HG02610 (cell line): ENCODE measurements at regions not wholly inside any gene's neighbourhood (a gene's known extent, or its start where the extent isn't known, plus 50 kb on each side); places are given as distances from the start of the nearest gene placed in this dataset.
A peak's percentile ranks its signal among the peaks of the same experiment; 100 is the strongest.
"Not testable (repeated sequence)": the region's sequence is repeated elsewhere in the genome, so short reads cannot be mapped to it uniquely, and the experiment has no call there.

ENCODE experiments used
- ATAC-seq: cut with Tn5 transposase; IDR thresholded peaks from one replicate; pipeline ENCODE4 v1.9.1; 2021; ENCODE audit warnings: mild to moderate bottlenecking, moderate library complexity; ENCODE audit not compliant: unreplicated experiment

- ATAC-seq: no peak
Measured at GRCh38 chr5:91495699-91496098, 112.6 kb upstream of the ARRDC3 start.

GRCh38 chr5:91494447-91494996, 111.4 kb upstream of the ARRDC3 start:
- ATAC-seq: no peak

- no peak for ATAC-seq
Measured at GRCh38 chr5:91493086-91493485, 110.0 kb upstream of the ARRDC3 start.

GRCh38 chr5:91491229-91491628, 108.1 kb upstream of the ARRDC3 start:
- ATAC-seq: no peak

GRCh38 chr5:91490316-91490715, 107.2 kb upstream of the ARRDC3 start:
- ATAC-seq: no peak

- no peak for ATAC-seq
Measured at GRCh38 chr5:91487420-91487819, 104.3 kb upstream of the ARRDC3 start.

- no peak for ATAC-seq
Measured at GRCh38 chr5:91486638-91487037, 103.5 kb upstream of the ARRDC3 start.

GRCh38 chr5:91484662-91485061, 101.5 kb upstream of the ARRDC3 start:
- no peak for ATAC-seq

GRCh38 chr5:91479376-91479775, 96.3 kb upstream of the ARRDC3 start:
- not testable (repeated sequence) for ATAC-seq

- ATAC-seq: no peak
Measured at GRCh38 chr5:91478096-91478495, 95.0 kb upstream of the ARRDC3 start.

GRCh38 chr5:91477408-91477807, 94.3 kb upstream of the ARRDC3 start:
- no peak for ATAC-seq

- no peak for ATAC-seq
Measured at GRCh38 chr5:91474201-91474600, 91.1 kb upstream of the ARRDC3 start.

- no peak for ATAC-seq
Measured at GRCh38 chr5:91472631-91473030, 89.5 kb upstream of the ARRDC3 start.

- ATAC-seq: peak; percentile 48
Measured at GRCh38 chr5:91469517-91470165, 86.5 kb upstream of the ARRDC3 start.

- no peak for ATAC-seq
Measured at GRCh38 chr5:91468651-91469422, 85.7 kb upstream of the ARRDC3 start.

GRCh38 chr5:91464886-91465646, 81.9 kb upstream of the ARRDC3 start:
- no peak for ATAC-seq

GRCh38 chr5:91457681-91458058, 74.6 kb upstream of the ARRDC3 start:
- ATAC-seq: no peak

GRCh38 chr5:91456928-91457680, 74.0 kb upstream of the ARRDC3 start:
- no peak for ATAC-seq

- ATAC-seq: no peak
Measured at GRCh38 chr5:91449083-91449482, 66.0 kb upstream of the ARRDC3 start.

GRCh38 chr5:91448079-91448478, 65.0 kb upstream of the ARRDC3 start:
- ATAC-seq: not testable (repeated sequence)

GRCh38 chr5:91446880-91447279, 63.8 kb upstream of the ARRDC3 start:
- ATAC-seq: not testable (repeated sequence)
